ENCODE measurements at regions not wholly inside any gene's neighbourhood (a gene's known extent, or its start where the extent isn't known, plus 50 kb on each side); places are given as distances from the start of the nearest gene placed in this dataset.

GRCh38 chr13:21970172-21970571 is 299.3 kb downstream of the FGF9 start:
- TF ChIP-seq POLR2A (IDR thresholded peaks at IDR 0.05) = no peak
- TF ChIP-seq CTCF (IDR thresholded peaks at IDR 0.05) = no peak
